ENCODE measurements at regions not wholly inside any gene's neighbourhood (a gene's known extent, or its start where the extent isn't known, plus 50 kb on each side); places are given as distances from the start of the nearest gene placed in this dataset.

GRCh38 chr5:67291066-67291465 lies 94.5 kb upstream of the CD180 start:
- TF ChIP-seq, protein P1, sequence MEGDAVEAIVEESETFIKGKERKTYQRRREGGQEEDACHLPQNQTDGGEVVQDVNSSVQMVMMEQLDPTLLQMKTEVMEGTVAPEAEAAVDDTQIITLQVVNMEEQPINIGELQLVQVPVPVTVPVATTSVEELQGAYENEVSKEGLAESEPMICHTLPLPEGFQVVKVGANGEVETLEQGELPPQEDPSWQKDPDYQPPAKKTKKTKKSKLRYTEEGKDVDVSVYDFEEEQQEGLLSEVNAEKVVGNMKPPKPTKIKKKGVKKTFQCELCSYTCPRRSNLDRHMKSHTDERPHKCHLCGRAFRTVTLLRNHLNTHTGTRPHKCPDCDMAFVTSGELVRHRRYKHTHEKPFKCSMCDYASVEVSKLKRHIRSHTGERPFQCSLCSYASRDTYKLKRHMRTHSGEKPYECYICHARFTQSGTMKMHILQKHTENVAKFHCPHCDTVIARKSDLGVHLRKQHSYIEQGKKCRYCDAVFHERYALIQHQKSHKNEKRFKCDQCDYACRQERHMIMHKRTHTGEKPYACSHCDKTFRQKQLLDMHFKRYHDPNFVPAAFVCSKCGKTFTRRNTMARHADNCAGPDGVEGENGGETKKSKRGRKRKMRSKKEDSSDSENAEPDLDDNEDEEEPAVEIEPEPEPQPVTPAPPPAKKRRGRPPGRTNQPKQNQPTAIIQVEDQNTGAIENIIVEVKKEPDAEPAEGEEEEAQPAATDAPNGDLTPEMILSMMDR (IDR thresholded peaks at IDR 0.05; ENCODE audit: poor library complexity) = no peak
- TF ChIP-seq EZH2phosphoT487 (IDR thresholded peaks at IDR 0.05; ENCODE audit: low read depth, severe bottlenecking, unreplicated experiment) = no peak

All from hepatocyte (in vitro differentiated cells).